B cell (primary cell): ENCODE measurements at regions not wholly inside any gene's neighbourhood (a gene's known extent, or its start where the extent isn't known, plus 50 kb on each side); places are given as distances from the start of the nearest gene placed in this dataset.

Experiments used
- EZH2 ChIP-seq: IDR thresholded peaks from 2 replicates; pipeline ENCODE4 v1.6.1; 2012; ENCODE audit warnings: borderline replicate concordance, low read depth, mild to moderate bottlenecking, moderate library complexity, low read length; ENCODE audit not compliant: insufficient read depth, poor library complexity, severe bottlenecking
- TF ChIP-seq, protein P1 (sequence below): fragments of 200-600 bp; IDR thresholded peaks from one replicate; pipeline ENCODE4 v1.8.0; 2022; ENCODE audit warnings: antibody characterized with exemption, mild to moderate bottlenecking

GRCh38 chr4:132123870-132124623 lies 1025.0 kb upstream of the PCDH10 start:
- TF ChIP-seq, protein P1, sequence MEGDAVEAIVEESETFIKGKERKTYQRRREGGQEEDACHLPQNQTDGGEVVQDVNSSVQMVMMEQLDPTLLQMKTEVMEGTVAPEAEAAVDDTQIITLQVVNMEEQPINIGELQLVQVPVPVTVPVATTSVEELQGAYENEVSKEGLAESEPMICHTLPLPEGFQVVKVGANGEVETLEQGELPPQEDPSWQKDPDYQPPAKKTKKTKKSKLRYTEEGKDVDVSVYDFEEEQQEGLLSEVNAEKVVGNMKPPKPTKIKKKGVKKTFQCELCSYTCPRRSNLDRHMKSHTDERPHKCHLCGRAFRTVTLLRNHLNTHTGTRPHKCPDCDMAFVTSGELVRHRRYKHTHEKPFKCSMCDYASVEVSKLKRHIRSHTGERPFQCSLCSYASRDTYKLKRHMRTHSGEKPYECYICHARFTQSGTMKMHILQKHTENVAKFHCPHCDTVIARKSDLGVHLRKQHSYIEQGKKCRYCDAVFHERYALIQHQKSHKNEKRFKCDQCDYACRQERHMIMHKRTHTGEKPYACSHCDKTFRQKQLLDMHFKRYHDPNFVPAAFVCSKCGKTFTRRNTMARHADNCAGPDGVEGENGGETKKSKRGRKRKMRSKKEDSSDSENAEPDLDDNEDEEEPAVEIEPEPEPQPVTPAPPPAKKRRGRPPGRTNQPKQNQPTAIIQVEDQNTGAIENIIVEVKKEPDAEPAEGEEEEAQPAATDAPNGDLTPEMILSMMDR: no peak
- TF ChIP-seq EZH2: no peak
